ENCODE measurements at regions not wholly inside any gene's neighbourhood (a gene's known extent, or its start where the extent isn't known, plus 50 kb on each side); places are given as distances from the start of the nearest gene placed in this dataset.

DNA sequence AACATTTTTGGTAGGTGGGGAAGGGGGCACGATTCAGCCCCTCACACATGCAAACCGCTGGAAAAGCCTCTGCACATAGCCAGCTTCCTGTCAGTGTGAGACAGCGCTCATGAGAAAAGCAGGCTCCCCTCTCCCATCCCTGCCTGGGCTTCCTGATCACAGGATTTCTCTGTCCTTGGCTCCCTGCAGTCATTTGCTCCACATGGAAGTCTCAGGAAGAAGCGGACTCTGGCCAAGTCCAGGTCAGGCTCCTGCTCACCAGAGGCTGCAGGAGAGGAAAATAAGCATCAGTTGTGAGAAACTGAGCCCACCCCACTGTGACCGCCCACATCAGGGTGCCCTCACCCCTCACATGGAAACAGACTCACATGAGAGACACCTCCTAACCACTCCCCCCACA lies 664.3 kb upstream of the TENM3 start:
- no peak for DNase-seq

DNA sequence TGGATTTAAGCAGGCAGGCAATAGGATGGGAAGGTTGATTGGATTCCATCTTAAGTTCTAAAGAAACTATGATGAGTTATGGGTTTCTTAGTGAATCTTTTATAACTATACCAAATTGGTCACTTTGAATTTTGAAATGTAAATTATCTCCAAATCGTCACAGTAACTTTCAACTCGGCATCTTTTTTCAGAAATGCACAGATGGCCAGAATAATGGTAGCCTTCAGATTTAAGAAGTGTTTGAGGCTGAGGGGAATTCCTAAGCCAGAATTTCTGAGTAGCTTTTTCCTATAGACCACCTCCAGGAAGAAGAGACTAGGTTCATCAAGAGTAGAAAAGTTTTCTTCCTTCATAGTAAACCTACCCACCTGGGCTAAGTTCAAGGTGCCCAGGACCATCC lies 663.7 kb upstream of the TENM3 start:
- DNase-seq = no peak

DNA sequence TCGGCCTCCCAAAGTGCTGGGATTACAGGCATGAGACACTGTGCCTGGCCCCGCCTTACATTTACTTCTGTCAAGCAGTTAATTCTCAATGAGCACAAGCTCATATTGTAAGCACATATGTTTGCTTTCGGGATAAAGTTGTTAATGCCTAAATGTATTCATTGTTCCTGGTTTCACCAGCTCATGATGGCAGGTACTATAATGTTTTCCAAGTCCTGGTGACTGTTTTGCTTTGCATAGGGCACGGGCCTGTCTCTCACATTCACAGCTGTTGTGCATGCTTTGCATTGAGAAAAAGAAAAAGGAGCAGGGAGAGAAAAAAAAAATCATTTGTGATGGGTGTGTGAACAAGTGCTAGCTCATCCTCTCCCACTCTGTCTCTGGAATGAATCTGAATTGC lies 661.2 kb upstream of the TENM3 start:
- DNase-seq = no peak

DNA sequence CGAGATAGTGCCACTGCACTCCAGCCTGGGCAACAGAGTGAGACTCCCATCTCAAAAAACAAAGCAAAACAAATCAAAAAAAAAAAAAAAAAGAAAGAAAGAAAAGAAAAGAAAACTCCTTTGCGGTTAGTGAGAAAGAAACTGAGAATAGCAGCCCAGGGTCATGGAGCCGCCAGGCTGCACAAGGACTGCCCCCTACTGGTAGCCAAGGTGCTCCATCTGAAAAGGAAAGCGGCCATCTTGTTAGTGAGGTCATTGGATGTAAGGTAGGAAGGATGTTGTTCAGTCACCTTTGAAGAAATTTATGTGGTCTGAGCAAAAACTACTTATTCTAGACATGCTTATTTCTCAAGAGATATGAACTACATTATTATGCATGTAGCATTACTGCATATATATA lies 660.6 kb upstream of the TENM3 start:
- no peak for DNase-seq

DNA sequence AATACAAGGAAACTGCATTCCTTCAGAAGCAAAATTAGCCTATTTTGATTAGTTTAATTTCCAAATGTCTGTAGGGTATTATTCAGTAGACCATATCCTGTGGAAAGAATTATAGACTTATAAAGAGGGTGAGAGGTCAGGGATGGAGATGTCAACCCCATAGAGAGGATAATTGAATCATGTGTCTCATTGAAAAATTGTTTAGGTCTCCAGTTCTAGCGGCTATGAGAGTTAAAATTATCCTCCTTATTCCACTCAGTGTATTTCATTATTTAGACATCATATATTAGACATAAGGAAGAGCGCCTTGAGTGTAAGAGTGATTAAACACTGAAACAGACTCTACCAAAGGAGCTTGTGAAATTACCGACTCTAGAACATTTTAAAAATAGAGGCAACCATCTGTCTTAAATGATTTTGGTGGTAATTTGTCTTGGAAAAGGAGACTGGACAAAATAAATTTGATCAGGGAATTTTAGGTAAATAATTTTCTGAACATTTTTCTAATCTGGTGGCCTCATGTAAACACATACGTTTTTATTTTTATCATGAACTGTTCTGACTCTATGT lies 654.4 kb upstream of the TENM3 start:
- DNase-seq = no peak

DNA sequence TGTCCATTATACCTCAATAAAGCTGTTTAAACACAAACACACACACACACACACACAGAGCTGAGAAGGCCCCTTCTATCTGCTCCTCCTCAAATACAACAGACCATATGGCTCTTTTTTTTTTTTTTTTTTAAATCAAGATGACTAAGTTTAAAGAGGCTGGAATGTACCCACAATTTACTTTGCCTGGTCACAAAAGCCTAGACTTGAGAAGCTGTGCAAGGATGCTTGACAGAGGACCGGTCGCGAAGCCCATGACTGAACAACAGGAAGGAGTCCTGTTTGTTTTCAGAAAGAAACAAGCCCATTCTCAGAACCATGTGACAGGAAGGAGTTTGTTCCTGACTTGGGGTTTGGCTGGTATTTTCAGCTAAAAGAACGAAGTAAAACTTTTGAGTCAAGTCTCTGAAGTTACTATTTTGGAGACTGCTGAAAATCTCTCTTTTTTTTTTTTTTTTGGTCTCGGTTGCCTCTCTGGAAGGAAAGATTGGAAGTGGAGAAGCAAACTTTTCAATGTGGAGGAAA lies 650.9 kb upstream of the TENM3 start:
- no peak for DNase-seq

DNA sequence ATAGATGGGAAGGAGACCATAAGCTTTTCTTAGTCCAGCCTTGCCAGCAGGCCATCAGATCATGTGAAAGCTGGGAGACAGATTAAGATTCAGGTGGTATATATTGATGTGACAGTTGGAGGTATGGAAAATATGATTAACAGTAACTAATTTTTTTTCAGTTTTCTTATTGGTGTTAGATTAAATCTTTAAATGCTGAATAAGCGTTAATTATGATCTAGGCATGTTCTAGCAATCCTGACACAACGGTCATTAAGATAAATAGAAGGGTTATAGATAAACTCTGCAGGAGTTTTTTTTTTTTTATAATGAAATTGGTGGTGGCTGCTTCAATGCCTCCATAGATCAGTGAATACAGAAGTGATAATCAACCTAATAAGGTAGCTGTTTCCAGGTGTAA lies 649.5 kb upstream of the TENM3 start:
- DNase-seq = no peak

DNA sequence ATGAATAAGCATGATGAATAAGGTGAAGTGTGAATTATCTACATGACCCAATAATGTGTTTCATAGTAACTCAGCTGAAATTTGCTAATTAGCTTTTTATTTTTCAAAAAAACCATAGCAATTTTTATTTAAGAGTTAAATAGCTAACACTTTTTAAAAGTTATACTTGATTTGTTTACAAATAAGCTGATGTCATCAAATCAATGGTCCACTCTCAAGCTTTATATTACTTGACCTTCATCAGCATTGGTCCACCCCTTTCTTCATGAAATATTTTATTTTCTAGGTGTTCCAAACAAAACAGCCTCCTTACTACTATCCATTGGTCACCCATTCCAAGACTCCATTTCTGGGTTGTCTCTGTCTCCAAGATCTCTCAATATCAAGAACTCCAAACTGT lies 649.0 kb upstream of the TENM3 start:
- DNase-seq = no peak

DNA sequence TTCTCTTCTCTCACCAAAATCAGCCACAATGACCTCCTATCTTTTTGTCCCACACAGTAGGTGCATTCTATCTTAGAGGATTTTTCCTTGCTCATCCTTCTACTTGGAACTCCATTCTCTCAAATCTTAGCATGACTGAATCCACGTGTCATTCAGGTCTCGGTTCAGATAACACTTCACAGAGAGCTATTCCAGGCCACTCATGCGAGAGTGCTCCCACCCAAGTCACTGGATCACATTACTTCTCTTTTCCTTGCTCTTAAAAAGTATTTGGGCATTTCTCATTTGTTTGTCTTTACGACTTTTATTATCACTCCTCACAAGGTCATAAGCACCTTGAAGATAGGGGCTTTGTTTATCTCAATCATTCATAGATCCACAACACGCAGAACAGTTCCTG lies 647.5 kb upstream of the TENM3 start:
- DNase-seq = no peak

DNA sequence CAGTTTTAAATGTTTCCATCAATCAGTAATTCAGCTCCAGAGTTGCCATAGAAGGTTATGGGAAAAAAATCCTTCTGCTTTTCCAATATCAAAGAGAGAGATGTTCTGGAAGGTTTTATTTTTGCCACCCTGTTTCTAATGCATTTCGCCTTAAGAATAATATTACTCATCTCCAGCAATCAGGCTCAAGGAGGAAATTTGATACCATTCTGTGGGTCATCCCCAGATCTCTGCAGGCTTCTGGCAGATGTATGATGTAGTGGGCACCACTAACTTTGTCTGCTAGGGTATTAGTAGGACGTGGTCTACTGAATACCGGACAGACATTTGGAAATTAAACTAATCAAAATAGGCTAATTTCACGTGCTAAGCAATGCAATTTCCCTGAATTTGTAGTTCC lies 645.4 kb upstream of the TENM3 start:
- no peak for DNase-seq

DNA sequence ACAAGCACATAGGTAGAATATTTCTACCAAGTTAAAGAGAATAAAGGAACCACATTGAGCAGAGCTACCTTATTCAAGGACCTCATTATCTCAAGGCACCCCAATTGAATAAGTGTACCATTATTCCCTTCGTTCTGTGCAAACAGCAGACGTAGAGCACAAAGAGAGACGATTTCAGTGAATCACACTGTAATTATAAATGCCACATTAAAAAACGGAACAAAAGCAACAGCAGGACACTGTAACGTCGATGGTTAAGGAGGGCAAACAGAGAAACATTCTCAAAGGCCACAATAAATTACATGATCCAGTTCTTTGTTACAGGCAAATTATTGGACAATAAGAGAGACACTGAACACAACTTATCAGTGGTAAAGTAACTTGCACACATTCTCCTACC lies 644.1 kb upstream of the TENM3 start:
- DNase-seq = no peak

DNA sequence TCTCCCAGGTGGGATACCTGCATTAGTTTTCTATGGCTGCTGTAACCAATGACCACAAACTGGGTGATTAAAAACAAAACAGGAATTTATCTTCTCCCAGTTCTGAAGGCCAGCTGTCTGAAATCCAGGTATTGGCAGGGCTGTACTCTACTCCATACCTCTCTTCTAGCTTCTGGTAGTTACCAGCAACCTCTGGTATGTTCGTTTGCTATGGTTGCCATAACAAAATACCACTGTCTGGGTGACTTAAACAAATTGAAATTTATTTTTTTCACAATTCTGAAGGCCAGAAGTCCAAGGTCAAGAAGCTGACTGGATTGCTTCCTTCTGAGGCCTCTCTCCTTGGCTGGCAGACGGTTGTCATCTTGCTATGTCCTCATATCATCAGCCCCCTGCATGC lies 642.1 kb upstream of the TENM3 start:
- no peak for DNase-seq

DNA sequence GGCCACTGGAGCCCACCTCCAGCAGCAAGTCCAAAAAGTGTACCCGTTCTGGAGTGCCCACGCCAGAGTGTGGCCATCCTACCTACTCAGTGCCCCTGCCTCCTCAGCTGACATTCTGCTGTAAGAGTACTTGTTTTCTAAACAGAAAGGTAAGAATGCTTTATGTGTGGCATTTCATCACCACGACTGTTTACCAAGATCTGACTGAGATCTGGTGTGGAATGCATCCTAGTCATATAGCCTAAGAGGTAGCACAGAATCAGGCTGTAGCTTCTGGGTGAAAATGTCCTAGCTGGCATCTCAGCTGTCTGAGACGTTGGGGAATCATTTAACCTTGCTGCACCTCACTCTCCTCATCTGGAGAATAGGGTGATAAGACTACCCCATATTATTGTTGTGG lies 638.7 kb upstream of the TENM3 start:
- no peak for DNase-seq

DNA sequence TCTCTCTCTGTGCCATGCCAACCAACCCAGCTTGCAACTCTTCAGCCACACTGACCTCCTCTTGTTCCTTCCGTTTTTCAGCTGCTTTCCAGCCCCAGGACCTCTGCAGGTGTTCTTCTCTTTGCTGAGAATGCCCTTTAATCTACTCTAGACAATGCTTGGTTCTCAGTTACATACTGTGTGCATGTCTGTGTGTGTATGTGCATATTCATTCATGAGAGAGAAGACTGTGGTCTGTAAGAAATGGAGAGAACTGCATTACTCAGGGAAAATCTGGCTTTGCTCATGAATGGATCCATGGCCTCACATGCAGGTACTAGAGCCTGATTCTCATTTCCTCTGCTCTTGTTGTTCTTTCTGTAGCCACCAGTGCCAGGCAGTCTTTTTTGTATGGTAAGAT lies 636.9 kb upstream of the TENM3 start:
- DNase-seq = no peak

DNA sequence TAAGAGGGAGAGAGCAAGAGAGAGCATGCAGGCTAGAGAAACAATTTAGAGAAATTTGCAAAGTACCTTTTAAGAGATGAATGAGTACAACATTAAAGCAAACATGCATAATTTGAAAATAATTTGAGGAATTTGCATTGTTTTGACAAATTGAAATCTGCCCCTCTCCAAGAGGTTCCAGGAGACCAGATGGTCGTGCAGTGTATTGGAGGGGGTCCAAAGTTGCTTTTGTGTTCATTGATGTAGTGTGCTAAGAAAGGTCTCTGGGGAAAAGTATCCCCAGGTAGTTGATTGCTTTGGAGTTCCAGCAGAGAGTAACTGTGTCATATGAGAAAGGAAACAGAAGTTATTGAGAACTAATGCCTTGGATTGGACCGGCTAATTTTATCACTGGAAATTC lies 635.0 kb upstream of the TENM3 start:
- no peak for DNase-seq

DNA sequence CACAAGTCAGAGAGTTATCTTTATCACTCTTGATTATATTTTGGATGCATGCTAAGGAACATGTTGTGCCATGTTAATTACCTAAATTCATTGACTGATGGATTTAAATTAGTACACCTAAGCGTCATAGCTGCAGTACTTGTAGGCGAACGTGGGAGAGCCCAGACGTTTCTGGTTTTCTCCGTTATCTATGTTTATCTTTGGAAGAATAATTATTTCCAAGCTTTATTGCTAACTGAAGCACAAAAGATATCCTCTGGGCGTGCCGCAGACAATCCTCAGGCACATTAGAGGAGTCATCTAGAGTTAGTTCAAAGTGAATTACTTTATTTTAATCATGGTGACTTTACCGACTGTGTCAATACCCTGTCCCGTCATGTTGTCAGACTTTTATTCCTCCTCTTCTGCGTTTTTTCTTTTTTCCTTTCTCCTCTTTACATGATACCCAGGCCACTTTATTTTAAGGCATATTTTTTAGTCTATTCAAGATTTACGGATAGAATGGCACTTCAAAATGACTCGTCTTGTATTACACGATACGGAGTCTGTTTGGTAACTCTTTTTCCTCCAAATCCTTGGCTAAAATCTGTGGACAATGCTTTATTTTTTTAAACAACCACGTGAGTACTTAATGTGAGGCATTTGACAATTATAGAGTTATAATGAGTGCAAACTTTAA lies 632.0 kb upstream of the TENM3 start:
- no peak for DNase-seq

DNA sequence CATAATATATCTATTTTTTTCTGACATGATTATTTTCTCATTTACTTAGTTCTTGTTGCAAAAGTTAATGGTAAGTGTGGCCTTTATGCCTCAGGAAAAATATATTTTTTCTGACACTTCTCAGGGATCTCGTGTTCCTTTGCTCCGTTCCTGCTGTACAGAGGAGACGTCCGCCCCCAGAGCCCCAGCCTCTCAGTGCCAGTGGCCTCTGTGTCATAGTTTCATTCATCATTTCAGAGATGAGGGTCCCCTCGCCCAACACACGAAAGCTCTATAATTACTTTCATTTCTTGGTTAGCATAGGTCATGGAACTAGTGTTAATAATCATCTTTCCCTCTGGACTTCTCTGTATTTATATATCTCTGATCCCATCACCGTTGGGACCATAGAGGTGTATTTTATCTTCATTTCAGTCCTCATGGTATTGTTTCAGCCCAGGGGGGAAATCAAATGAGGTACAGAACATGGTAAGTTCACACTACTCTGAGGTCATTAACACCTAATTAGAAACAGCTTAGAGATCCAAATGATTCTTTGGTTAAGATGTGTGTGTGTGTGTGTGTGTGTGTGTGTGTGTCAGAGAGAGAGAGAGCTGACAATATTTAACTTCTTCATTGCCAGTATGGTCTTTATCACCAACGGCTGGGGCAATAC lies 631.1 kb upstream of the TENM3 start:
- no peak for DNase-seq

DNA sequence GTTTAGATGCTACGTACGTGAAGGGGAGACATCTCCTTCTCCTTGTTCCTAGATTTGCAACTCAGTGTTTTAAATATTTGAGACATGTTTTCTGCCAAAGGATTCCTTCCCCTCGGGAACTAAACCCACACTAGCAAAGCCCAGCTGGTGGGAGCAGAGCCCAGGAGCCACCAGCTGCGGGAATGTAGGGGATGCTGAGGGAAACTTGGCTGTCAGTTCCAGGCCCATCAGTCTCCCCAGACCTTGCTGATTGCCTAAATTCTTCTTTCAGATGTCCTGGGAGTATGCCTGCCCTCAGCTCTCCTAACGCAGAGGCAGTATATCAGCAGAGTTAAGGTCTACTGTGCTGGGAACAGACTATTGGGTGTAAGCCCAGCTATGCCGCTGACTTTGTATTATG lies 630.0 kb upstream of the TENM3 start:
- DNase-seq = no peak

DNA sequence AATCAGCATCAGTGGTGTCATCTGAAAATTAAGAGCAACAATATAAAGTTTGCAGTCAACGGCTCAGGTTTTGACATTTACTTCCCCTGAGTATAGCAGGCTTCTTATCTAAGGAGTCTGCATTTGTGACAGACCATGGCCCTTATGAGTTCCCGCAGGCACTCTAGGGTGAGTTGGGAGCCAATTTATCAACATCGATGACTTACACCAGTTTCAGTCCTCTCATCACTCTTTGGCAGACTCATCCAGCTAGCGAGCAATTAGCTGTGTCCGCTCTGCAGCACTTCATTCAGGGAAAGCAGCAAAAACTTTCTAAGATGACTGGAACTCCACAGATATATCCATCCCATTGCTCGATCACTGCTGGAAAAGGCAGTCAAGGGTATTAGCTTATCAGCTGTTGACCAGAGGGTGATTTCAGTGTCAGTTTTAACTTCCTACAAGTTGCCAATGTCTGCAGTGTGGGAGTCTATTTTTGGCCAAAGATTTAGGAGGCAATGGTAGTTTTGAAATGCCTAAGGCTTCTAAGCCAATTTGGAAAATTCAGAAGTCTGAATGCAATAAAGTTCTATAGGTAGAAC lies 625.1 kb upstream of the TENM3 start:
- DNase-seq = no peak

DNA sequence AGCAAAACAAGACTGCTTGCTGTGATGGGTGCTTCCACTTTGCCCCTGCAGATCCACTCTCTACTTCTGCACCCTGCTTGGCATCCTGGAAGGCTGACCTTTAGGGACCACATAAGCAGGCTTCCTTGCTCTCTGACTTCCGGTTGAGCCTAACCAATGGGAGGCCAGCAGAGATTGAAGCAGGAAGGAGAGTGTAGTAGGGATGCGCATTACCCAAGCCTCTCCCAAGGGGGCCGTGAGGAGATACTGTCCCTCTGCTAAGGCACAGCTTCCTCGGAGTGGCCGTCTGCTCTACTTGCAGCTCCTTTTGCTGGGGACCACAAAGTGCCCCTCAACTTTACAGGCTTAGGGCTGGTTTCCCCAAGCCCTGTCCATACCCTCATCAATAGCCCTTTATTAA lies 624.3 kb upstream of the TENM3 start:
- no peak for DNase-seq

DNA sequence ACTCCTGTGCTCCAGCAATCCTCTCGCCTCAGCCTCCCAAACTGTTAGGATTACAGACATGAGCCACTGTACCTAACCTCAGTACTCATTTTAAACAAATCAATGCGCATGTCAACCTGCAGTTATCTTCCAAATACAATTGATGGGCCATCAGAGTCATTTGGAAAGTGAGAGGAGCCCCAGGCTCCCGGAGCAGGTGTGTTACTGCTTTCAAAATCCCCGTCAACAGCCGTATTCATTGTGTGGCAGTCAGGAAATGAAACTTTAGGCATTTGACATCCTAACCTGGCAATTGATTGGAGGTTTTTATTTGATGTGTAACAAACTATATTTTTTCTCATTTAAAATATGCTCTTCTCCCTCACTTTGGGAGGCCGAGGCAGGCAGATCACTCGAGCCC lies 623.6 kb upstream of the TENM3 start:
- DNase-seq = no peak

DNA sequence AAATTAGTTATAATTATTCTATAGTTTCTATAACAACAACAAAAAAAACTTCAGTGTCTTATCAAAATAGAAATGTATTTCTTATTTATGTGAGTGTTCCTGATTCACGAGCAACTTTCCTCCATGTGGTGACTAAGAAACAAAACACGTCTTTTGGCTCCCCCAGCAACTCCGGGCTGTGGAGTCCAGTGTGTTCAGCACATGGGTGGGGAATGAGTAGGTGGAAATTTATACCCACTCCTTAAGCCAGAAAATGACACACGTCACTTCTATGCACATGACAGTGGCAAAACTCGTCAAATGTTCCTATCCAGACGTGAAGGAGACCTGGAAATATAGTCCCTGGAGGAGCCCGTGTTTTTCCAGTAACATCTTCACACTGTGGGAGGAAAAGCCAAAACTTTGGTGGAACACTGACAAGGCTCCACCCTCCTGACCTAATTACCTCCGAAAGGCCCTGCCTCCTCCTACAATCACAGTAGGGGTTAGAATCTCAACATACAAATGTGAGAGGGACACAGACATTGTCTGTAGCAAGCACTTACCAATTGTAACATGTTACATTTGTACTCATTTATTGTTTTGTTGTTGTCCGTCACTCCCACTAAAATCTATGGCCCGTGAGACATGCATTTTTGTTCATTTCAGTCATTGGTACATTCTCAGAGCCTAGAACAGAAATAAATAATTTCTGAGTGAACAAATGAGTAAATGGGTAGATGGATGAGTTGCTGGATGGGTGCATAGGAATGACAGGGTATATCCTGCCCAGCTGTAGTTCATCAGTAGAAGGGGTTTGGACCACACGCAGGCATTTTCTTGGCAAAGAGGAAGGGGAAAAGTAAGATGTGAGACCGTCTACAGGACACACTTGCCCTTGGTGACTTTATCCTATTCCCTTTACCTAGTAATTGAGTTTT lies 605.8 kb upstream of the TENM3 start:
- no peak for DNase-seq

DNA sequence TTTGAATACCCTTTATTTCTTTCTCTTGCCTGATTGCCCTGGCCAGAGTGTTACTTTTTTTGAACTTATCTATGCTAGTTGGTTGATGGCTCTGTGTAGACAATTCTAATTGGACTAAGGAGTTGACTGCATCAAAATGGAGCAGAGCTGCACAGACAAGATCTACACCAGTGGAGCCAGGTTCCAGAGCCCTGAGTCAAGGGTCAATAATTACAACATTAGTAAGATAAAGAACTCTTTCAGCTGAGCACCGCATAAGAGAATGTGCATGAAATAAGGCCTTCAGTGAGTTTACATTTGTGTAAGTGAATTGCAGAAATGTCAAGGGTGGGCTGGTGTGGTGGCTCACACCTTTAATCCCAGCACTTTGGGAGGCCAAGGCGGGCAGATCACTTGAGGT lies 599.7 kb upstream of the TENM3 start:
- no peak for DNase-seq
